K562 (cell line): ENCODE measurements at regions not wholly inside any gene's neighbourhood (a gene's known extent, or its start where the extent isn't known, plus 50 kb on each side); places are given as distances from the start of the nearest gene placed in this dataset.

Source experiments
- ATAC-seq: fragments of 200-7000 bp; cut with Tn5 transposase; 3 replicates; pipeline ENCODE4 v1.9.1; 2020; ENCODE audit warnings: moderate library complexity
- BruUV-seq: library from RNA; stranded (reverse); fragments of 400-500 nt; replicated peaks from 2 replicates; lab custom pipeline; 2021; lab: Mats Ljungman, UMichigan
- CTCF ChIA-PET: fragments of 300-600 bp; formaldehyde crosslinking; extraction: SDS; loops from one replicate; lab custom pipeline; 2021; ENCODE audit warnings: low intra/inter-chr PET ratio; lab: Yijun Ruan, JAX
- POLR2A ChIA-PET: fragments of 300-600, 350-650 bp; sonication (Branson Sonifier 250); formaldehyde crosslinking; extraction: SDS; loops from one replicate; lab custom pipeline; 2021; ENCODE audit warnings: antibody characterized with exemption, inconsistent platforms; lab: Yijun Ruan, JAX
- DNase-seq, 4 experiments: peaks; one replicate each; pipeline versions ENCODE4 v3.0.0 to v3.0.0-alpha.2; 2011 to 2018; ENCODE audit warnings: low spot score in 3 of 4, mixed read lengths in 3 of 4; ENCODE audit errors: extremely low read depth in 1 of 4
- FAIRE-seq: peaks from 2 replicates; lab custom pipeline; 2011; peaks lifted over from hg19 to GRCh38; lab: Jason Lieb, UNC
- H2AFZ ChIP-seq: 2 replicates; pipeline ENCODE4 v1.6.0; 2011; ENCODE audit warnings: low read depth, low read length, control low read depth, inconsistent platforms
- H3K27ac ChIP-seq: fragments of 200-600 bp; 3 replicates; pipeline ENCODE4 v1.8.0; 2011; ENCODE audit warnings: low read depth, mild to moderate bottlenecking, control low read depth, inconsistent platforms, low read length, moderate library complexity, mixed read lengths; ENCODE audit errors: extremely low read depth
- H3K27me3 ChIP-seq, 2 experiments: fragments of 300-600 bp in 1 of 2; 2 replicates in 1 of 2; 3 replicates in 1 of 2; pipeline versions ENCODE4 v1.6.0 to v1.8.0; 2011; ENCODE audit warnings: inconsistent platforms in 2 of 2, low read length in 2 of 2, mild to moderate bottlenecking in 1 of 2, mixed read lengths in 1 of 2, moderate library complexity in 1 of 2; ENCODE audit not compliant: control insufficient read depth in 2 of 2, insufficient read depth in 2 of 2
- H3K36me3 ChIP-seq: fragments of 300-600 bp; 3 replicates; pipeline ENCODE4 v1.8.0; 2011; ENCODE audit warnings: mild to moderate bottlenecking, low read length, inconsistent platforms; ENCODE audit not compliant: control insufficient read depth, insufficient read depth
- H3K4me1 ChIP-seq, 2 experiments: fragments of 200-600 bp in 1 of 2; replicated peaks in 1 of 2; 2 replicates in 1 of 2; 3 replicates in 1 of 2; pipeline versions ENCODE4 v1.5.1 to v1.8.0; 2011; ENCODE audit warnings: inconsistent platforms in 2 of 2, low read length in 2 of 2, mild to moderate bottlenecking in 1 of 2, mixed read lengths in 1 of 2, moderate library complexity in 1 of 2; ENCODE audit not compliant: control insufficient read depth in 2 of 2, insufficient read depth in 2 of 2
- H3K4me2 ChIP-seq: 2 replicates; pipeline ENCODE4 v1.6.1; 2011; ENCODE audit warnings: low read length, control low read depth, inconsistent platforms, mixed read lengths; ENCODE audit not compliant: insufficient read depth
- H3K4me3 ChIP-seq: fragments of 200-600 bp; sonication (generic), shearing (Covaris generic); 2 replicates; pipeline ENCODE4 v1.5.1; 2016; ENCODE audit warnings: control low read depth, inconsistent platforms
- H3K79me2 ChIP-seq: fragments of 200-600 bp; 3 replicates; pipeline ENCODE4 v1.8.0; 2011; ENCODE audit warnings: low read length, inconsistent platforms; ENCODE audit not compliant: control insufficient read depth, insufficient read depth
- H3K9ac ChIP-seq, 2 experiments: 2 replicates each; pipeline versions ENCODE4 v1.6.0 to v1.6.1; 2011; ENCODE audit warnings: low read depth in 2 of 2, low read length in 2 of 2, control low read depth in 1 of 2, inconsistent platforms in 1 of 2, mild to moderate bottlenecking in 1 of 2, mixed read lengths in 1 of 2; ENCODE audit not compliant: insufficient read depth in 1 of 2
- H3K9me1 ChIP-seq: one replicate; pipeline ENCODE4 v1.6.0; 2011; ENCODE audit warnings: inconsistent platforms, mild to moderate bottlenecking, low read length, moderate library complexity; ENCODE audit not compliant: control insufficient read depth, insufficient read depth
- H3K9me3 ChIP-seq: replicated peaks from 2 replicates; pipeline ENCODE4 v1.5.1; 2011; ENCODE audit warnings: low read depth, low read length, inconsistent platforms; ENCODE audit not compliant: control insufficient read depth, insufficient read depth
- H4K20me1 ChIP-seq: replicated peaks from 2 replicates; pipeline ENCODE4 v1.6.1; 2011; ENCODE audit warnings: low read length, inconsistent platforms, mixed read lengths; ENCODE audit not compliant: control insufficient read depth, insufficient read depth
- BRF2 ChIP-seq: IDR thresholded peaks from 3 replicates; pipeline ENCODE4 v1.6.1; 2011; ENCODE audit warnings: borderline replicate concordance, mild to moderate bottlenecking; ENCODE audit not compliant: insufficient read length, insufficient read depth
- CBX3 ChIP-seq, 2 experiments: IDR thresholded peaks; 1 replicate in 1 of 2; 2 replicates in 1 of 2; pipeline ENCODE4 v1.6.1; 2012; ENCODE audit warnings: inconsistent platforms in 2 of 2, low read length in 2 of 2, borderline replicate concordance in 1 of 2, control low read depth in 1 of 2
- CEBPB ChIP-seq: fragments of 450-650 bp; IDR thresholded peaks from 2 replicates; pipeline ENCODE4 v1.6.1; 2016; ENCODE audit warnings: missing genetic modification characterization, missing compliant biosample characterization
- CEBPG ChIP-seq, 3 experiments: fragments of 200-800 bp in 1 of 3; sonication (Bioruptor generic) in 1 of 3; sonication (generic) in 1 of 3; formaldehyde crosslinking in 1 of 3; IDR thresholded peaks in 2 of 3; conservative IDR thresholded peaks in 1 of 3; 2 replicates each; pipeline versions ENCODE4 v1.6.1 to v1.8.0; 2016 to 2022; ENCODE audit warnings: missing compliant biosample characterization in 2 of 3, missing genetic modification characterization in 2 of 3, mild to moderate bottlenecking in 1 of 3, missing genetic modification reagents in 1 of 3
- EHMT2 ChIP-seq: fragments of 450-650 bp; IDR thresholded peaks from 2 replicates; pipeline ENCODE4 v1.6.1; 2018; ENCODE audit warnings: antibody characterized with exemption
- ERF ChIP-seq: fragments of 450-650 bp; formaldehyde crosslinking; IDR thresholded peaks from 2 replicates; pipeline ENCODE4 v1.4.0; 2020; ENCODE audit warnings: mild to moderate bottlenecking, mixed read lengths
- JUNB ChIP-seq: fragments of 450-650 bp; formaldehyde crosslinking; conservative IDR thresholded peaks from 2 replicates; pipeline ENCODE4 v1.4.0; 2020; ENCODE audit warnings: mild to moderate bottlenecking
- NRF1 ChIP-seq, 2 experiments: fragments of 450-650 bp; IDR thresholded peaks in 1 of 2; conservative IDR thresholded peaks in 1 of 2; 2 replicates each; pipeline ENCODE4 v1.6.1; 2014; ENCODE audit warnings: mild to moderate bottlenecking in 2 of 2
- NUFIP1 ChIP-seq: fragments of 450-650 bp; IDR thresholded peaks from 2 replicates; pipeline ENCODE4 v1.6.1; 2018; ENCODE audit not compliant: partially characterized antibody
- RAD21 ChIP-seq, 2 experiments: fragments of 250-450 bp in 1 of 2; fragments of 450-650 bp in 1 of 2; sonication (Bioruptor Pico) in 1 of 2; formaldehyde crosslinking in 1 of 2; IDR thresholded peaks in 1 of 2; conservative IDR thresholded peaks in 1 of 2; 2 replicates each; pipeline versions ENCODE4 v1.4.0 to v1.8.0; 2020 to 2022; ENCODE audit warnings: mild to moderate bottlenecking in 2 of 2, moderate library complexity in 1 of 2
- SNIP1 ChIP-seq: fragments of 450-650 bp; IDR thresholded peaks from 2 replicates; pipeline ENCODE4 v1.7.1; 2017; ENCODE audit warnings: low read depth, mild to moderate bottlenecking
- ZNF592 ChIP-seq: fragments of 450-650 bp; IDR thresholded peaks from 2 replicates; pipeline ENCODE4 v1.6.1; 2017; ENCODE audit warnings: antibody characterized with exemption, mild to moderate bottlenecking
- in situ Hi-C: fragments of 300-500 bp; cut with MboI; formaldehyde crosslinking; loops from 4 replicates; pipeline ENCODE4 v1.15.0; 2018; ENCODE audit warnings: inconsistent platforms, mixed read lengths
- intact Hi-C: fragments of 100-400 bp; cut with micrococcal nuclease; formaldehyde crosslinking; loops from 2 replicates; pipeline ENCODE4 v1.14.2; 2022
- TF ChIP-seq, protein P1 (sequence below): fragments of 450-650 bp; IDR thresholded peaks from 2 replicates; pipeline ENCODE4 v1.6.1; 2016; ENCODE audit warnings: low read depth, mild to moderate bottlenecking, moderate library complexity

DNA sequence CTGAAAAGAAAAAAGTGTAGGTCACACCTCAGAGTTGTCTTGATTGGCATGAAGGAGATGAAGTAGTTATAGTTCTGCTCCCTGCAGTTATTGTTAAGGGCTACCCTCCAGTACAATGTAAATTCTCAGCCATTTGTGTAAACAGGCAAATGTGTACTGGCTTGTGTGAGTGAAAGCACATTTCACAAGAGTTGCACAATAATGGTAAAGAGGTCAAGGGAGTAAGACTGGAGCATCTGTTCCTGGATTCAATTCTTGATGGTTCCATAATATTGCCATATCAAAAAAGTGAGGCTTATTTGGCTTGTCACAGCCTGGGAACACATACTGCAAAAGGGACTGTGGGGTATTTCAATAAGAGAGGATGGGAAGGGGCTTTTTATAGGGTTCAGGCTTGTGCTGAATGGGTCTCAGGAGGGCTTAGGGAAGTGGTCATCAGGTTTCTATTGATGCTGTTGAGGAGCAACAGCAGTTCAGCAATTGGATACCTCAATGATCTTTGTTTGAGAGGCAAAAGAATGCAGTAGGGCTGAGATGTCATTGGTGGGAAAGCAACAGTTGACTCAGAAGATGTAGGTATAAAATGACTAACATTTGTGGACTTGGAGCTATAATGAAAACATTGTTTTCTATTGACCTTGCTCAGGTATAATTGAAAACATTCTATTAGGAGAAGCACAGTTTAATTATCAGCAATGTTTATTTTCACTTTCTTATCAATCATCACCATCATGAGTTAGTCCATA, 402.6 kb downstream of the BCKDHB start:
- no TSS peak for BruUV-seq
- CTCF ChIA-PET: no interaction called here

More for the DNA sequence above, 402.6 kb downstream of the BCKDHB start:
- Histone ChIP-seq H3K9me3 (no peaks in the 10 kb centered on the region), H3K27ac (no peak overlapping the region), H3K27me3 (no peaks in the 10 kb centered on the region), H3K79me2 (no peaks in the 10 kb centered on the region), H3K36me3 (no peaks in the 10 kb centered on the region), H4K20me1 (no peaks in the 10 kb centered on the region), H3K9ac (no peak overlapping the region), H3K4me1 (no peaks in the 10 kb centered on the region), H3K4me2 (no peak overlapping the region), H2AFZ (no peak overlapping the region), H3K9me1 (no peaks in the 10 kb centered on the region), H3K4me3 (no peak overlapping the region)
- 0 out of 2 replicates have a peak, but pooled peaks have one; percentile 23 for TF ChIP-seq CEBPB
- no peak for TF ChIP-seq JUNB (CRISPR knock-in tag)
- TF ChIP-seq NUFIP1: no peak
- TF ChIP-seq CBX3 (IDR thresholded peaks at IDR 0.05; ENCODE audit: borderline replicate concordance in 1 of 2, low read length in 2 of 2): no peak
- TF ChIP-seq NRF1 (conservative IDR thresholded peaks at IDR 0.05 in 1 of 2, IDR thresholded peaks at IDR 0.05 in 1 of 2): no peak
- TF ChIP-seq, protein P1, sequence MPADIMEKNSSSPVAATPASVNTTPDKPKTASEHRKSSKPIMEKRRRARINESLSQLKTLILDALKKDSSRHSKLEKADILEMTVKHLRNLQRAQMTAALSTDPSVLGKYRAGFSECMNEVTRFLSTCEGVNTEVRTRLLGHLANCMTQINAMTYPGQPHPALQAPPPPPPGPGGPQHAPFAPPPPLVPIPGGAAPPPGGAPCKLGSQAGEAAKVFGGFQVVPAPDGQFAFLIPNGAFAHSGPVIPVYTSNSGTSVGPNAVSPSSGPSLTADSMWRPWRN: no peak
- TF ChIP-seq RAD21 (CRISPR knock-in tag; conservative IDR thresholded peaks at IDR 0.05 in 1 of 2, IDR thresholded peaks at IDR 0.05 in 1 of 2): no peak
- TF ChIP-seq ZNF592: no peak
- no peak for TF ChIP-seq SNIP1
- TF ChIP-seq CEBPG (CRISPR knock-in tag; IDR thresholded peaks at IDR 0.05): no peak
- peak in 1 of 2 experiments; percentile 27; a peak in 1 of 4 replicates for TF ChIP-seq CEBPG (tag; conservative IDR thresholded peaks at IDR 0.05 in 1 of 2, IDR thresholded peaks at IDR 0.05 in 1 of 2)
- no peak for TF ChIP-seq EHMT2
- TF ChIP-seq BRF2: no peak
- TF ChIP-seq ERF (CRISPR knock-in tag): no peak
- no peak for FAIRE-seq
- intact Hi-C loops: no loop called here
- in situ Hi-C loops: no loop called here
- DNase-seq: no peak
- POLR2A ChIA-PET: no interaction called here
- no peak for ATAC-seq
